ENCODE measurements at regions not wholly inside any gene's neighbourhood (a gene's known extent, or its start where the extent isn't known, plus 50 kb on each side); places are given as distances from the start of the nearest gene placed in this dataset.

DNA sequence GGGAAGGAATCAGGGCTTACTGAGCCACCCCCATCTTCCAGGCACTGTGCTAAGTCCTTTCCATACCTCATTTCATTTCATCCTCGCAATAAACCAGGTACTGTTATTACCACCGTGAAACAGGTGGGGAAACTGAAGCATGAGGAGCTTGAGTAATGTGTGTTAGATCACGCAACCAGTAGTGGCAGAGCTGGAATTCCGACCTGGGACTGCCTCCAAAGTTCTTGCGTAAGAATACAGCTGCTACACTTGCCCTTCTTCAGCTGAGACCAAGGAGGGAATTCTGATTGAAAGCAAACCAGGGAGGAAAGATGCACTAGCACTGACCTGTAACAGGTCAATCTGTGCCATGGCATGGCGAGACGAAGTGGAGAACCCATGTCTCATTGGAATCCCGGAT, 113.4 kb upstream of the MSX2 start:
- TF ChIP-seq HDAC6 (IDR thresholded peaks at IDR 0.05; ENCODE audit: unreplicated experiment) (no peak), CTCF (IDR thresholded peaks at IDR 0.05 in 2 of 3, conservative IDR thresholded peaks at IDR 0.05 in 1 of 3; ENCODE audit: control insufficient read depth in 2 of 3, extremely low read depth in 1 of 3, insufficient read depth in 1 of 3, low read depth in 3 of 3, low read length in 3 of 3) (no peak), PML (IDR thresholded peaks at IDR 0.05; ENCODE audit: low read length) (no peak), SIN3A (IDR thresholded peaks at IDR 0.05; ENCODE audit: low read depth, low read length) (no peak), SUZ12 (IDR thresholded peaks at IDR 0.05; ENCODE audit: unreplicated experiment) (no peak), MAX (IDR thresholded peaks at IDR 0.05; ENCODE audit: low read depth, low read length) (no peak), POLR2A (IDR thresholded peaks at IDR 0.05; ENCODE audit: low read depth, low read length) (no peak), EZH2 (IDR thresholded peaks at IDR 0.05; ENCODE audit: borderline replicate concordance, control insufficient read depth, low read depth, low read length) (no peak)

Data from GM12878 (cell line).